ENCODE measurements at regions not wholly inside any gene's neighbourhood (a gene's known extent, or its start where the extent isn't known, plus 50 kb on each side); places are given as distances from the start of the nearest gene placed in this dataset.

GRCh38 chr9:79936336-79936735 is 364.6 kb downstream of the TLE4 start:
- H3K27ac ChIP-seq, result no peak overlapping the region
- H3K4me1 ChIP-seq, result peaks cover 0 to 3% (median 0%) of the 10 kb centered on the region in 12 donors
- H3K9me3 ChIP-seq, result peaks cover 0 to 4% (median 0%) of the 10 kb centered on the region in 12 donors
- intact Hi-C loops (cut with DNase I), result no loop called here
- H3K27me3 ChIP-seq, result no peaks in the 10 kb centered on the region
- no peak for ATAC-seq
- TF ChIP-seq CTCF (IDR thresholded peaks at IDR 0.05) (no peak), POLR2A (IDR thresholded peaks at IDR 0.05) (no peak)
- H3K36me3 ChIP-seq, result no peaks in the 10 kb centered on the region
- 72 to 79% (median 77%) methylated on average over 4 of the region's 4 CpGs for WGBS, 4 donors
- H3K4me3 ChIP-seq, result no peak overlapping the region
- DNase-seq, result no peak

GRCh38 chr9:79929285-79929684 is 357.5 kb downstream of the TLE4 start:
- DNase-seq, result no peak
- Histone ChIP-seq H3K4me1 (no peaks in the 10 kb centered on the region), H3K27me3 (no peaks in the 10 kb centered on the region), H3K27ac (no peak overlapping the region), H3K9me3 (no peaks in the 10 kb centered on the region), H3K36me3 (no peaks in the 10 kb centered on the region), H3K4me3 (no peak overlapping the region)
- ATAC-seq, result no peak
- WGBS, 4 donors, result 86 to 92% (median 90%) methylated on average over 4 of the region's 4 CpGs
- TF ChIP-seq POLR2A (IDR thresholded peaks at IDR 0.05) (no peak), CTCF (IDR thresholded peaks at IDR 0.05) (no peak)
- intact Hi-C loops (cut with DNase I), result no loop called here

- no peaks in the 10 kb centered on the region for H3K4me1 ChIP-seq
- H3K36me3 ChIP-seq, result no peaks in the 10 kb centered on the region
- ATAC-seq (no peak), DNase-seq (no peak)
- intact Hi-C loops (cut with DNase I), result no loop called here
- TF ChIP-seq CTCF (IDR thresholded peaks at IDR 0.05), result no peak
- no peak for TF ChIP-seq POLR2A (IDR thresholded peaks at IDR 0.05)
- H3K9me3 ChIP-seq, result no peaks in the 10 kb centered on the region
- H3K4me3 ChIP-seq, result no peak overlapping the region
- no peaks in the 10 kb centered on the region for H3K27me3 ChIP-seq
- H3K27ac ChIP-seq, result no peak overlapping the region
- WGBS, 4 donors, result 82 to 88% (median 85%) methylated on average over 4 of the region's 4 CpGs
These were observed 357.0 kb downstream of the TLE4 start for GRCh38 chr9:79928661-79929223.

GRCh38 chr9:79925326-79925725 is 353.6 kb downstream of the TLE4 start:
- intact Hi-C loops (cut with DNase I), result no loop called here
- Histone ChIP-seq H3K27me3 (no peaks in the 10 kb centered on the region), H3K4me3 (no peak overlapping the region), H3K27ac (no peak overlapping the region), H3K4me1 (no peaks in the 10 kb centered on the region), H3K36me3 (no peaks in the 10 kb centered on the region), H3K9me3 (no peaks in the 10 kb centered on the region)
- no peak for TF ChIP-seq POLR2A (IDR thresholded peaks at IDR 0.05)
- no peak for TF ChIP-seq CTCF (IDR thresholded peaks at IDR 0.05)
- no peak for ATAC-seq
- no peak for DNase-seq
